ENCODE measurements at regions not wholly inside any gene's neighbourhood (a gene's known extent, or its start where the extent isn't known, plus 50 kb on each side); places are given as distances from the start of the nearest gene placed in this dataset.

GRCh38 chr3:102192575-102192974, 242.2 kb upstream of the ZPLD1 start:
- H3K27me3 Mint-ChIP-seq (ENCODE audit: insufficient read depth, unreplicated experiment) = no peaks in the 10 kb centered on the region
- H3K27ac Mint-ChIP-seq (ENCODE audit: unreplicated experiment) = no peak overlapping the region
- no peaks in the 10 kb centered on the region for H3K9me3 ChIP-seq
- peaks cover 6% of the 10 kb centered on the region; the same call in 1 of the 2 replicates for H3K4me1 ChIP-seq
- DNase-seq = no peak
- peaks cover 14% of the 10 kb centered on the region for H3K4me1 Mint-ChIP-seq (ENCODE audit: low read depth, unreplicated experiment)
- intact Hi-C loops (cut with micrococcal nuclease; ENCODE audit: unreplicated experiment) = no loop called here
- ChIA-PET POLR2A (no interaction called here), CTCF (no interaction called here)
- no peaks in the 10 kb centered on the region for H3K36me3 ChIP-seq (ENCODE audit: control insufficient read depth, insufficient read depth, low read length)
- peaks cover 9% of the 10 kb centered on the region for H3K9me3 Mint-ChIP-seq (ENCODE audit: unreplicated experiment)
- H3K27me3 ChIP-seq (replicated peaks; ENCODE audit: control insufficient read depth, insufficient read depth, low read length) = no peaks in the 10 kb centered on the region
- BruUV-seq (replicated peaks) = no TSS peak
- no peak for TF ChIP-seq CTCF (IDR thresholded peaks at IDR 0.05; ENCODE audit: insufficient read depth in 1 of 2, low read depth in 1 of 2, low read length in 1 of 2, severe bottlenecking in 1 of 2, unreplicated experiment in 1 of 2)
- H3K4me3 Mint-ChIP-seq (ENCODE audit: unreplicated experiment) = no peak overlapping the region
- peaks cover 6% of the 10 kb centered on the region for H3K36me3 Mint-ChIP-seq (ENCODE audit: insufficient read depth, unreplicated experiment)
- no peak overlapping the region for H3K4me3 ChIP-seq (ENCODE audit: low read depth, low read length)

GRCh38 chr3:102193255-102193654, 241.6 kb upstream of the ZPLD1 start:
- intact Hi-C loops (cut with micrococcal nuclease; ENCODE audit: unreplicated experiment) = no loop called here
- Histone ChIP-seq H3K27me3 (replicated peaks; ENCODE audit: control insufficient read depth, insufficient read depth, low read length) (no peaks in the 10 kb centered on the region), H3K4me1 (peaks cover 6% of the 10 kb centered on the region; the same call in 1 of the 2 replicates), H3K36me3 (ENCODE audit: control insufficient read depth, insufficient read depth, low read length) (no peaks in the 10 kb centered on the region), H3K4me3 (ENCODE audit: low read depth, low read length) (no peak overlapping the region), H3K9me3 (no peaks in the 10 kb centered on the region)
- no peaks in the 10 kb centered on the region for H3K27me3 Mint-ChIP-seq (ENCODE audit: insufficient read depth, unreplicated experiment)
- no peak for DNase-seq
- CTCF ChIA-PET = no interaction called here
- no peak overlapping the region for H3K4me3 Mint-ChIP-seq (ENCODE audit: unreplicated experiment)
- no peak for TF ChIP-seq CTCF (IDR thresholded peaks at IDR 0.05; ENCODE audit: insufficient read depth in 1 of 2, low read depth in 1 of 2, low read length in 1 of 2, severe bottlenecking in 1 of 2, unreplicated experiment in 1 of 2)
- POLR2A ChIA-PET = no interaction called here
- peaks cover 9% of the 10 kb centered on the region for H3K9me3 Mint-ChIP-seq (ENCODE audit: unreplicated experiment)
- H3K27ac Mint-ChIP-seq (ENCODE audit: unreplicated experiment) = no peak overlapping the region
- peaks cover 6% of the 10 kb centered on the region for H3K36me3 Mint-ChIP-seq (ENCODE audit: insufficient read depth, unreplicated experiment)
- no TSS peak for BruUV-seq (replicated peaks)
- peaks cover 14% of the 10 kb centered on the region for H3K4me1 Mint-ChIP-seq (ENCODE audit: low read depth, unreplicated experiment)

GRCh38 chr3:102194001-102194400, 240.8 kb upstream of the ZPLD1 start:
- H3K36me3 ChIP-seq (ENCODE audit: control insufficient read depth, insufficient read depth, low read length) = no peaks in the 10 kb centered on the region
- H3K27me3 ChIP-seq (replicated peaks; ENCODE audit: control insufficient read depth, insufficient read depth, low read length) = no peaks in the 10 kb centered on the region
- no peaks in the 10 kb centered on the region for H3K9me3 ChIP-seq
- peaks cover 6% of the 10 kb centered on the region for H3K36me3 Mint-ChIP-seq (ENCODE audit: insufficient read depth, unreplicated experiment)
- no peaks in the 10 kb centered on the region for H3K27me3 Mint-ChIP-seq (ENCODE audit: insufficient read depth, unreplicated experiment)
- peaks cover 14% of the 10 kb centered on the region for H3K4me1 Mint-ChIP-seq (ENCODE audit: low read depth, unreplicated experiment)
- intact Hi-C loops (cut with micrococcal nuclease; ENCODE audit: unreplicated experiment) = no loop called here
- ChIA-PET CTCF (no interaction called here), POLR2A (no interaction called here)
- H3K9me3 Mint-ChIP-seq (ENCODE audit: unreplicated experiment) = peaks cover 9% of the 10 kb centered on the region
- peaks cover 6% of the 10 kb centered on the region; the same call in 1 of the 2 replicates for H3K4me1 ChIP-seq
- DNase-seq = no peak
- no peak overlapping the region for H3K27ac Mint-ChIP-seq (ENCODE audit: unreplicated experiment)
- no peak overlapping the region for H3K4me3 ChIP-seq (ENCODE audit: low read depth, low read length)
- no peak overlapping the region for H3K4me3 Mint-ChIP-seq (ENCODE audit: unreplicated experiment)
- TF ChIP-seq CTCF (IDR thresholded peaks at IDR 0.05; ENCODE audit: insufficient read depth in 1 of 2, low read depth in 1 of 2, low read length in 1 of 2, severe bottlenecking in 1 of 2, unreplicated experiment in 1 of 2) = no peak
- no TSS peak for BruUV-seq (replicated peaks)

Data from Caco-2 (cell line).